ENCODE measurements at regions not wholly inside any gene's neighbourhood (a gene's known extent, or its start where the extent isn't known, plus 50 kb on each side); places are given as distances from the start of the nearest gene placed in this dataset.

DNA sequence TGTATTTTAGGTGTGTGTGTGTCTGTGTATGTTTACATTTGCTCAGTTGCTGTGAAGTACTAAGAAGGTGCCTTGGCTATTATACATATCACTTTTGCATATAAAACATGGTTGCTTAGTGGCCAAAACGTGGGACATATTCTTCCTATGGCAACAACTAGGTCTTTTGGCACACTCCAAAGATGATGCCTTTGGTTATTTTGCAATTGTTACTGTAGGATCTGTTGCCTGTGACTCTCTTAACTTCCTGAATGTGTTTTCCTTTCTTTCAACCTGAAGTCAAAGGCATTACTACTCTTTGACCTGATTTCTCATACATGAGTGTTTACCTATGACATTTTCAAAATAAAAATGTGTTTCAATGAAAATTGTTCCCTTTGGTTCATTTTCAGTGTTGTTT is 160.5 kb downstream of the UBE2E3 start:
- Histone ChIP-seq H3K36me3 (ENCODE audit: control insufficient read depth in 4 of 4, insufficient read depth in 3 of 4, low read depth in 1 of 4, low read length in 3 of 4) (no peaks in the 10 kb centered on the region), H3K9me3 (ENCODE audit: control insufficient read depth in 4 of 4, low read length in 3 of 4) (peaks cover 0 to 2% (median 0%) of the 10 kb centered on the region in 4 donors), H3K4me1 (ENCODE audit: control insufficient read depth in 4 of 4, insufficient read depth in 4 of 4, low read length in 3 of 4) (no peaks in the 10 kb centered on the region), H3K27ac (ENCODE audit: low read depth in 1 of 2, low read length in 2 of 2) (no peak overlapping the region), H3K9ac (ENCODE audit: low read depth in 1 of 2, low read length in 2 of 2) (no peak overlapping the region), H3K27me3 (ENCODE audit: control insufficient read depth in 4 of 4, insufficient read depth in 4 of 4, low read length in 3 of 4) (no peaks in the 10 kb centered on the region), H3K4me3 (ENCODE audit: low read depth in 1 of 3, low read length in 3 of 3) (no peak overlapping the region)
- DNase-seq (ENCODE audit: low spot score), result no peak
- TF ChIP-seq HNF4A (conservative IDR thresholded peaks at IDR 0.05), result no peak
- TF ChIP-seq, protein P1, sequence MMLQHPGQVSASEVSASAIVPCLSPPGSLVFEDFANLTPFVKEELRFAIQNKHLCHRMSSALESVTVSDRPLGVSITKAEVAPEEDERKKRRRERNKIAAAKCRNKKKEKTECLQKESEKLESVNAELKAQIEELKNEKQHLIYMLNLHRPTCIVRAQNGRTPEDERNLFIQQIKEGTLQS (IDR thresholded peaks at IDR 0.05), result no peak
- TF ChIP-seq, protein P2, sequence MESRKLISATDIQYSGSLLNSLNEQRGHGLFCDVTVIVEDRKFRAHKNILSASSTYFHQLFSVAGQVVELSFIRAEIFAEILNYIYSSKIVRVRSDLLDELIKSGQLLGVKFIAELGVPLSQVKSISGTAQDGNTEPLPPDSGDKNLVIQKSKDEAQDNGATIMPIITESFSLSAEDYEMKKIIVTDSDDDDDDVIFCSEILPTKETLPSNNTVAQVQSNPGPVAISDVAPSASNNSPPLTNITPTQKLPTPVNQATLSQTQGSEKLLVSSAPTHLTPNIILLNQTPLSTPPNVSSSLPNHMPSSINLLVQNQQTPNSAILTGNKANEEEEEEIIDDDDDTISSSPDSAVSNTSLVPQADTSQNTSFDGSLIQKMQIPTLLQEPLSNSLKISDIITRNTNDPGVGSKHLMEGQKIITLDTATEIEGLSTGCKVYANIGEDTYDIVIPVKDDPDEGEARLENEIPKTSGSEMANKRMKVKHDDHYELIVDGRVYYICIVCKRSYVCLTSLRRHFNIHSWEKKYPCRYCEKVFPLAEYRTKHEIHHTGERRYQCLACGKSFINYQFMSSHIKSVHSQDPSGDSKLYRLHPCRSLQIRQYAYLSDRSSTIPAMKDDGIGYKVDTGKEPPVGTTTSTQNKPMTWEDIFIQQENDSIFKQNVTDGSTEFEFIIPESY (IDR thresholded peaks at IDR 0.05), result no peak
- no peak for TF ChIP-seq HNF4G (IDR thresholded peaks at IDR 0.05)
- no peak for TF ChIP-seq YY1 (IDR thresholded peaks at IDR 0.05)
- no peak for TF ChIP-seq NR2F2 (IDR thresholded peaks at IDR 0.05)
- TF ChIP-seq, protein P3, sequence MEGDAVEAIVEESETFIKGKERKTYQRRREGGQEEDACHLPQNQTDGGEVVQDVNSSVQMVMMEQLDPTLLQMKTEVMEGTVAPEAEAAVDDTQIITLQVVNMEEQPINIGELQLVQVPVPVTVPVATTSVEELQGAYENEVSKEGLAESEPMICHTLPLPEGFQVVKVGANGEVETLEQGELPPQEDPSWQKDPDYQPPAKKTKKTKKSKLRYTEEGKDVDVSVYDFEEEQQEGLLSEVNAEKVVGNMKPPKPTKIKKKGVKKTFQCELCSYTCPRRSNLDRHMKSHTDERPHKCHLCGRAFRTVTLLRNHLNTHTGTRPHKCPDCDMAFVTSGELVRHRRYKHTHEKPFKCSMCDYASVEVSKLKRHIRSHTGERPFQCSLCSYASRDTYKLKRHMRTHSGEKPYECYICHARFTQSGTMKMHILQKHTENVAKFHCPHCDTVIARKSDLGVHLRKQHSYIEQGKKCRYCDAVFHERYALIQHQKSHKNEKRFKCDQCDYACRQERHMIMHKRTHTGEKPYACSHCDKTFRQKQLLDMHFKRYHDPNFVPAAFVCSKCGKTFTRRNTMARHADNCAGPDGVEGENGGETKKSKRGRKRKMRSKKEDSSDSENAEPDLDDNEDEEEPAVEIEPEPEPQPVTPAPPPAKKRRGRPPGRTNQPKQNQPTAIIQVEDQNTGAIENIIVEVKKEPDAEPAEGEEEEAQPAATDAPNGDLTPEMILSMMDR (IDR thresholded peaks at IDR 0.05; ENCODE audit: low read depth, low read length, missing input control), result no peak
- no peak for TF ChIP-seq FOXA2 (IDR thresholded peaks at IDR 0.05)
- TF ChIP-seq TAF1 (conservative IDR thresholded peaks at IDR 0.05), result no peak
- no peak for TF ChIP-seq EGR1 (IDR thresholded peaks at IDR 0.05; ENCODE audit: low read depth in 2 of 2)
- 24% methylated on average over 1 of the region's 1 CpG for WGBS

DNA sequence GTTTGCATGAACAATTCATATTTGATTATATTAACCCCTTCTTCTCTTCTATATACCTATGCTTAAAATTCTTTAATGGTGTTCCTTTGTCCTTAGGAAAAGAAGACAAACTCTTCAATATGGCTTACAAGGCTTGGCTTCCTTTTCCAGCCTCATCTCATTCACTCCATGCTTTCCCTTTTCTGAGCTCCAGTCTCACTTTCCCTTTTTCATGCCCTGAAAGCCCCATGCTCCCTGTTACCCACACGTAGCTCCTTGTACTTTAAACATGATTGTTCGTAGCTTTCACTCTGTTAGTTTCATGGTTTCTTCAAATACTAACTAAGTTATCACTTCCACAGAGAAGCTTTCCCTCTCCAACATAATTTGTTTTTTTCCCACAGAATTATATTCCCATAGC is 161.3 kb downstream of the UBE2E3 start:
- Histone ChIP-seq H3K4me1 (ENCODE audit: control insufficient read depth in 4 of 4, insufficient read depth in 4 of 4, low read length in 3 of 4) (no peaks in the 10 kb centered on the region), H3K36me3 (ENCODE audit: control insufficient read depth in 4 of 4, insufficient read depth in 3 of 4, low read depth in 1 of 4, low read length in 3 of 4) (no peaks in the 10 kb centered on the region), H3K9ac (ENCODE audit: low read depth in 1 of 2, low read length in 2 of 2) (no peak overlapping the region), H3K27ac (ENCODE audit: low read depth in 1 of 2, low read length in 2 of 2) (no peak overlapping the region), H3K27me3 (ENCODE audit: control insufficient read depth in 4 of 4, insufficient read depth in 4 of 4, low read length in 3 of 4) (no peaks in the 10 kb centered on the region), H3K4me3 (ENCODE audit: low read depth in 1 of 3, low read length in 3 of 3) (no peak overlapping the region), H3K9me3 (ENCODE audit: control insufficient read depth in 4 of 4, low read length in 3 of 4) (peaks cover 0 to 2% (median 0%) of the 10 kb centered on the region in 4 donors)
- no peak for TF ChIP-seq RAD21 (IDR thresholded peaks at IDR 0.05)
- 57% methylated on average over 2 of the region's 2 CpGs for WGBS
- no peak for DNase-seq (ENCODE audit: low spot score)

DNA sequence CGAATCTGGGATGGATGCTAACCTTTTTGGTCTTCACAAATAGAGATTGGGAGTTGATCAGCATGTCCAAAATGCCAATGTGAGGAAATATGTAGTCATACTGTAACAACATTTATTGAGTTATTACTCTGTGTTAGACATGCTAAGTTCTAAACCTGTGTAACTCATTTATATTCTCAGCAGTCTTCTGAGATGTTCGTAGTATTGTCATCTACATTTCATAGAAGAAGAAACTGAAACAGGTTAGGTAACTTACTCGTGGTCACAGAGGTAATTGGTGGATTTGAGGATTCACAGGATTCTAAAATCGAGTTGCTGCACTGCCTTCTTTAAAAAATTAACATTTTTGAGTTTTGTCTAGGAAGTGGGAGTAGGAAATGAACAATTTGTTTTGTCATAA is 162.1 kb downstream of the UBE2E3 start:
- Histone ChIP-seq H3K9ac (ENCODE audit: low read depth in 1 of 2, low read length in 2 of 2) (no peak overlapping the region), H3K27me3 (ENCODE audit: control insufficient read depth in 4 of 4, insufficient read depth in 4 of 4, low read length in 3 of 4) (no peaks in the 10 kb centered on the region), H3K9me3 (ENCODE audit: control insufficient read depth in 4 of 4, low read length in 3 of 4) (peaks cover 0 to 2% (median 0%) of the 10 kb centered on the region in 4 donors), H3K4me1 (ENCODE audit: control insufficient read depth in 4 of 4, insufficient read depth in 4 of 4, low read length in 3 of 4) (no peaks in the 10 kb centered on the region), H3K36me3 (ENCODE audit: control insufficient read depth in 4 of 4, insufficient read depth in 3 of 4, low read depth in 1 of 4, low read length in 3 of 4) (no peaks in the 10 kb centered on the region), H3K27ac (ENCODE audit: low read depth in 1 of 2, low read length in 2 of 2) (no peak overlapping the region), H3K4me3 (ENCODE audit: low read depth in 1 of 3, low read length in 3 of 3) (no peak overlapping the region)
- 53% methylated on average over 4 of the region's 4 CpGs for WGBS
- no peak for DNase-seq (ENCODE audit: low spot score)
- TF ChIP-seq, protein P4, sequence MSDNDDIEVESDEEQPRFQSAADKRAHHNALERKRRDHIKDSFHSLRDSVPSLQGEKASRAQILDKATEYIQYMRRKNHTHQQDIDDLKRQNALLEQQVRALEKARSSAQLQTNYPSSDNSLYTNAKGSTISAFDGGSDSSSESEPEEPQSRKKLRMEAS (IDR thresholded peaks at IDR 0.05), result no peak
- TF ChIP-seq EGR1 (IDR thresholded peaks at IDR 0.05; ENCODE audit: low read depth in 2 of 2) (no peak), HNF4G (IDR thresholded peaks at IDR 0.05) (no peak), TAF1 (conservative IDR thresholded peaks at IDR 0.05) (no peak), GABPA (IDR thresholded peaks at IDR 0.05 in 1 of 2, conservative IDR thresholded peaks at IDR 0.05 in 1 of 2) (no peak), NR2F2 (IDR thresholded peaks at IDR 0.05) (no peak), HNF4A (conservative IDR thresholded peaks at IDR 0.05) (no peak), SP1 (IDR thresholded peaks at IDR 0.05) (no peak), RXRA (IDR thresholded peaks at IDR 0.05) (no peak), FOXA1 (IDR thresholded peaks at IDR 0.05) (no peak)
- TF ChIP-seq, protein P1 (IDR thresholded peaks at IDR 0.05), result no peak
- TF ChIP-seq, protein P5, sequence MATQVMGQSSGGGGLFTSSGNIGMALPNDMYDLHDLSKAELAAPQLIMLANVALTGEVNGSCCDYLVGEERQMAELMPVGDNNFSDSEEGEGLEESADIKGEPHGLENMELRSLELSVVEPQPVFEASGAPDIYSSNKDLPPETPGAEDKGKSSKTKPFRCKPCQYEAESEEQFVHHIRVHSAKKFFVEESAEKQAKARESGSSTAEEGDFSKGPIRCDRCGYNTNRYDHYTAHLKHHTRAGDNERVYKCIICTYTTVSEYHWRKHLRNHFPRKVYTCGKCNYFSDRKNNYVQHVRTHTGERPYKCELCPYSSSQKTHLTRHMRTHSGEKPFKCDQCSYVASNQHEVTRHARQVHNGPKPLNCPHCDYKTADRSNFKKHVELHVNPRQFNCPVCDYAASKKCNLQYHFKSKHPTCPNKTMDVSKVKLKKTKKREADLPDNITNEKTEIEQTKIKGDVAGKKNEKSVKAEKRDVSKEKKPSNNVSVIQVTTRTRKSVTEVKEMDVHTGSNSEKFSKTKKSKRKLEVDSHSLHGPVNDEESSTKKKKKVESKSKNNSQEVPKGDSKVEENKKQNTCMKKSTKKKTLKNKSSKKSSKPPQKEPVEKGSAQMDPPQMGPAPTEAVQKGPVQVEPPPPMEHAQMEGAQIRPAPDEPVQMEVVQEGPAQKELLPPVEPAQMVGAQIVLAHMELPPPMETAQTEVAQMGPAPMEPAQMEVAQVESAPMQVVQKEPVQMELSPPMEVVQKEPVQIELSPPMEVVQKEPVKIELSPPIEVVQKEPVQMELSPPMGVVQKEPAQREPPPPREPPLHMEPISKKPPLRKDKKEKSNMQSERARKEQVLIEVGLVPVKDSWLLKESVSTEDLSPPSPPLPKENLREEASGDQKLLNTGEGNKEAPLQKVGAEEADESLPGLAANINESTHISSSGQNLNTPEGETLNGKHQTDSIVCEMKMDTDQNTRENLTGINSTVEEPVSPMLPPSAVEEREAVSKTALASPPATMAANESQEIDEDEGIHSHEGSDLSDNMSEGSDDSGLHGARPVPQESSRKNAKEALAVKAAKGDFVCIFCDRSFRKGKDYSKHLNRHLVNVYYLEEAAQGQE (IDR thresholded peaks at IDR 0.05), result no peak
- TF ChIP-seq, protein P2 (IDR thresholded peaks at IDR 0.05), result no peak
